Neural cell (in vitro differentiated cells): ENCODE measurements at regions not wholly inside any gene's neighbourhood (a gene's known extent, or its start where the extent isn't known, plus 50 kb on each side); places are given as distances from the start of the nearest gene placed in this dataset.

ENCODE experiments used
- H2AFZ ChIP-seq: fragments of 200-600, 300-800 bp; sonication (generic), shearing (Covaris generic); 2 replicates; pipeline ENCODE4 v1.6.0; 2014; ENCODE audit warnings: low read depth, mild to moderate bottlenecking, antibody characterized with exemption, low read length, moderate library complexity
- H3F3A ChIP-seq: fragments of 200-600 bp; shearing (Covaris generic); 2 replicates; pipeline ENCODE4 v1.6.1; 2016; ENCODE audit warnings: mild to moderate bottlenecking, moderate library complexity, mixed read lengths, antibody characterized with exemption, low read length; ENCODE audit not compliant: insufficient read depth, poor library complexity, severe bottlenecking
- H3K27ac ChIP-seq: fragments of 200-600, 300-800 bp; sonication (generic), shearing (Covaris generic); 2 replicates; pipeline ENCODE4 v1.5.1; 2014; ENCODE audit warnings: mild to moderate bottlenecking, low read length, moderate library complexity
- H3K27me3 ChIP-seq: fragments of 300-800, 200-600 bp; sonication (generic), shearing (Covaris generic); 2 replicates; pipeline ENCODE4 v1.6.0; 2014; ENCODE audit warnings: mild to moderate bottlenecking, low read depth, low read length, moderate library complexity; ENCODE audit not compliant: insufficient read depth
- H3K36me3 ChIP-seq: fragments of 300-800, 200-600 bp; sonication (generic), shearing (Covaris generic); 2 replicates; pipeline ENCODE4 v1.5.1; 2014; ENCODE audit warnings: mild to moderate bottlenecking, antibody characterized with exemption, low read length, moderate library complexity; ENCODE audit not compliant: insufficient read depth
- H3K4me2 ChIP-seq: fragments of 300-800, 200-600 bp; sonication (generic), shearing (Covaris generic); 2 replicates; pipeline ENCODE4 v1.6.0; 2014; ENCODE audit warnings: mild to moderate bottlenecking, low read length
- H3K4me3 ChIP-seq: fragments of 300-800, 200-600 bp; sonication (generic), shearing (Covaris generic); 2 replicates; pipeline ENCODE4 v1.5.1; 2014; ENCODE audit warnings: mild to moderate bottlenecking, low read length, moderate library complexity
- H3K79me2 ChIP-seq: fragments of 200-600 bp; shearing (Covaris generic); replicated peaks from 2 replicates; pipeline ENCODE4 v1.6.0; 2014; ENCODE audit warnings: mild to moderate bottlenecking, low read length, moderate library complexity; ENCODE audit not compliant: insufficient read depth
- H3K9ac ChIP-seq: fragments of 300-800, 200-600 bp; sonication (generic), shearing (Covaris generic); 2 replicates; pipeline ENCODE4 v1.6.1; 2016; ENCODE audit warnings: mild to moderate bottlenecking, low read length, mixed read lengths
- H3K9me2 ChIP-seq: fragments of 200-600 bp; shearing (Covaris generic); 2 replicates; pipeline ENCODE4 v1.6.1; 2016; ENCODE audit warnings: mild to moderate bottlenecking, low read length, mixed read lengths; ENCODE audit not compliant: insufficient read depth
- H3K9me3 ChIP-seq: fragments of 200-600, 300-800 bp; sonication (generic), shearing (Covaris generic); 2 replicates; pipeline ENCODE4 v1.6.1; 2016; ENCODE audit warnings: mild to moderate bottlenecking, mixed run types, low read length, moderate library complexity, mixed read lengths
- H4K20me1 ChIP-seq: fragments of 200-600 bp; shearing (Covaris generic); 2 replicates; pipeline ENCODE4 v1.6.1; 2016; ENCODE audit warnings: mild to moderate bottlenecking, mixed run types; ENCODE audit not compliant: insufficient read depth
- EP300 ChIP-seq: fragments of 450-650 bp; conservative IDR thresholded peaks from 2 replicates; pipeline ENCODE4 v1.6.1; 2014; ENCODE audit warnings: antibody characterized with exemption, mild to moderate bottlenecking, moderate library complexity; ENCODE audit not compliant: poor library complexity, severe bottlenecking
- EZH2 ChIP-seq: fragments of 200-600, 300-800 bp; shearing (Covaris generic), sonication (generic); IDR thresholded peaks from 2 replicates; pipeline ENCODE4 v1.6.1; 2014; ENCODE audit warnings: antibody characterized with exemption, low read length, borderline replicate concordance, mild to moderate bottlenecking; ENCODE audit not compliant: insufficient read depth, poor library complexity, severe bottlenecking
- MXI1 ChIP-seq: fragments of 450-650 bp; conservative IDR thresholded peaks from 2 replicates; pipeline ENCODE4 v1.6.1; 2014; ENCODE audit warnings: antibody characterized with exemption, mild to moderate bottlenecking; ENCODE audit not compliant: poor library complexity, severe bottlenecking
- POLR2AphosphoS5 ChIP-seq: IDR thresholded peaks from 2 replicates; pipeline ENCODE4 v1.6.1; 2012
- RAD21 ChIP-seq: fragments of 450-650 bp; conservative IDR thresholded peaks from 2 replicates; pipeline ENCODE4 v1.6.1; 2014; ENCODE audit warnings: antibody characterized with exemption, mild to moderate bottlenecking, moderate library complexity
- SMC3 ChIP-seq: fragments of 450-650 bp; conservative IDR thresholded peaks from 2 replicates; pipeline ENCODE4 v1.6.1; 2014; ENCODE audit warnings: antibody characterized with exemption, mild to moderate bottlenecking, moderate library complexity; ENCODE audit not compliant: poor library complexity
- TAF1 ChIP-seq: IDR thresholded peaks from 2 replicates; pipeline ENCODE4 v1.6.1; 2012; ENCODE audit warnings: low read depth
- TF ChIP-seq, protein P1 (sequence below): IDR thresholded peaks from 2 replicates; pipeline ENCODE4 v1.6.1; 2012; ENCODE audit warnings: borderline replicate concordance
- TF ChIP-seq, protein P2 (sequence below): fragments of 450-650 bp; IDR thresholded peaks from 2 replicates; pipeline ENCODE4 v1.5.1; 2014; ENCODE audit warnings: antibody characterized with exemption, mild to moderate bottlenecking, moderate library complexity; ENCODE audit not compliant: poor library complexity, severe bottlenecking

DNA sequence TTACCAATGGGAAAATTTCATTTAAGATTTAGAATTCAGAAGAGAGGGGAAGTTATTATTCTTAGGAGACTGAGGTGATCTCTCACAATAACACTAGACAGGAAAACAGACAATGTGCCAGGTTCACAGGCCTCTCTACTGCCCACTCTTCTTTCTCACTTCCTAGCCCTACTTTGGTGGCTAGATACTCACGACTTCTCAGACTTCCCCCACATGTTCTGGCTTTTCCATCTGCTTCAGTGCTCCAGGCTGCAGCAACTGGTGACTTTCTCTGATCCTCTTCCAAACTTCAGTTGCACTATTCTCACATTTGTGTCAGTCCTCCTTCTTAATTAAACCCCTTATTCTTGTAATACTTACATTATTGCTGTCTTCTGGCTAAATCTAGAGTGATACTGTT, 208.7 kb upstream of the KCTD3 start:
- Histone ChIP-seq H3K9me2 (no peaks in the 10 kb centered on the region), H3K27me3 (no peaks in the 10 kb centered on the region), H3K79me2 (no peaks in the 10 kb centered on the region), H3K9ac (no peak overlapping the region), H3K4me3 (no peak overlapping the region), H3K36me3 (no peaks in the 10 kb centered on the region), H4K20me1 (no peaks in the 10 kb centered on the region), H3K27ac (no peak overlapping the region), H3F3A (no peaks in the 10 kb centered on the region), H2AFZ (no peak overlapping the region), H3K4me2 (no peak overlapping the region), H3K9me3 (no peaks in the 10 kb centered on the region)
- TF ChIP-seq, protein P1, sequence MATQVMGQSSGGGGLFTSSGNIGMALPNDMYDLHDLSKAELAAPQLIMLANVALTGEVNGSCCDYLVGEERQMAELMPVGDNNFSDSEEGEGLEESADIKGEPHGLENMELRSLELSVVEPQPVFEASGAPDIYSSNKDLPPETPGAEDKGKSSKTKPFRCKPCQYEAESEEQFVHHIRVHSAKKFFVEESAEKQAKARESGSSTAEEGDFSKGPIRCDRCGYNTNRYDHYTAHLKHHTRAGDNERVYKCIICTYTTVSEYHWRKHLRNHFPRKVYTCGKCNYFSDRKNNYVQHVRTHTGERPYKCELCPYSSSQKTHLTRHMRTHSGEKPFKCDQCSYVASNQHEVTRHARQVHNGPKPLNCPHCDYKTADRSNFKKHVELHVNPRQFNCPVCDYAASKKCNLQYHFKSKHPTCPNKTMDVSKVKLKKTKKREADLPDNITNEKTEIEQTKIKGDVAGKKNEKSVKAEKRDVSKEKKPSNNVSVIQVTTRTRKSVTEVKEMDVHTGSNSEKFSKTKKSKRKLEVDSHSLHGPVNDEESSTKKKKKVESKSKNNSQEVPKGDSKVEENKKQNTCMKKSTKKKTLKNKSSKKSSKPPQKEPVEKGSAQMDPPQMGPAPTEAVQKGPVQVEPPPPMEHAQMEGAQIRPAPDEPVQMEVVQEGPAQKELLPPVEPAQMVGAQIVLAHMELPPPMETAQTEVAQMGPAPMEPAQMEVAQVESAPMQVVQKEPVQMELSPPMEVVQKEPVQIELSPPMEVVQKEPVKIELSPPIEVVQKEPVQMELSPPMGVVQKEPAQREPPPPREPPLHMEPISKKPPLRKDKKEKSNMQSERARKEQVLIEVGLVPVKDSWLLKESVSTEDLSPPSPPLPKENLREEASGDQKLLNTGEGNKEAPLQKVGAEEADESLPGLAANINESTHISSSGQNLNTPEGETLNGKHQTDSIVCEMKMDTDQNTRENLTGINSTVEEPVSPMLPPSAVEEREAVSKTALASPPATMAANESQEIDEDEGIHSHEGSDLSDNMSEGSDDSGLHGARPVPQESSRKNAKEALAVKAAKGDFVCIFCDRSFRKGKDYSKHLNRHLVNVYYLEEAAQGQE = no peak

DNA sequence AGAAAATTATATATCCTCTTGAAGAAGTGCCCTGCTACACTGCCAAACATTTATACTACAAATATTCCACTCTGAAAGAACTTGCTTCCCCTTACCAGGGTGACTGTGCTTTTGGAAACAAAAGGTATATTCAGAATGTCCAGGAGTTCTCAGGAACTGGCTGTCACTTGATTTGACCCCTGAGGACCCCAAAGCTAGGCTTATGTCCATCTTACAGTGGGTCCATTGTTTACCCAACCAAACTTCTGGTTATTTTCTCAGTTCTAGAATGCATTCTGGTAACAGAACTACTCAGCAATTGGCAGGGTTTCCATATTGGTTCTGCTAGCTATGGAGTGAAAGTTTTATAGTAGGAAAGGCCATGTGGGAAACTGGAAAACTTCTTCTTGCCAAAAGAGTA, 207.1 kb upstream of the KCTD3 start:
- Histone ChIP-seq H4K20me1 (no peaks in the 10 kb centered on the region), H2AFZ (no peak overlapping the region), H3K9me3 (no peaks in the 10 kb centered on the region), H3K79me2 (no peaks in the 10 kb centered on the region), H3K4me3 (no peak overlapping the region), H3K27ac (no peak overlapping the region), H3K9ac (no peak overlapping the region), H3F3A (no peaks in the 10 kb centered on the region), H3K4me2 (no peak overlapping the region), H3K27me3 (no peaks in the 10 kb centered on the region), H3K36me3 (no peaks in the 10 kb centered on the region), H3K9me2 (no peaks in the 10 kb centered on the region)
- TF ChIP-seq SMC3 (no peak), POLR2AphosphoS5 (no peak), EP300 (no peak), EZH2 (no peak), MXI1 (no peak), TAF1 (no peak), RAD21 (no peak)
- TF ChIP-seq, protein P2, sequence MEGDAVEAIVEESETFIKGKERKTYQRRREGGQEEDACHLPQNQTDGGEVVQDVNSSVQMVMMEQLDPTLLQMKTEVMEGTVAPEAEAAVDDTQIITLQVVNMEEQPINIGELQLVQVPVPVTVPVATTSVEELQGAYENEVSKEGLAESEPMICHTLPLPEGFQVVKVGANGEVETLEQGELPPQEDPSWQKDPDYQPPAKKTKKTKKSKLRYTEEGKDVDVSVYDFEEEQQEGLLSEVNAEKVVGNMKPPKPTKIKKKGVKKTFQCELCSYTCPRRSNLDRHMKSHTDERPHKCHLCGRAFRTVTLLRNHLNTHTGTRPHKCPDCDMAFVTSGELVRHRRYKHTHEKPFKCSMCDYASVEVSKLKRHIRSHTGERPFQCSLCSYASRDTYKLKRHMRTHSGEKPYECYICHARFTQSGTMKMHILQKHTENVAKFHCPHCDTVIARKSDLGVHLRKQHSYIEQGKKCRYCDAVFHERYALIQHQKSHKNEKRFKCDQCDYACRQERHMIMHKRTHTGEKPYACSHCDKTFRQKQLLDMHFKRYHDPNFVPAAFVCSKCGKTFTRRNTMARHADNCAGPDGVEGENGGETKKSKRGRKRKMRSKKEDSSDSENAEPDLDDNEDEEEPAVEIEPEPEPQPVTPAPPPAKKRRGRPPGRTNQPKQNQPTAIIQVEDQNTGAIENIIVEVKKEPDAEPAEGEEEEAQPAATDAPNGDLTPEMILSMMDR = no peak
- TF ChIP-seq, protein P1 = no peak
